GM19397 (cell line): ENCODE measurements at regions not wholly inside any gene's neighbourhood (a gene's known extent, or its start where the extent isn't known, plus 50 kb on each side); places are given as distances from the start of the nearest gene placed in this dataset.

ENCODE experiments used
- ATAC-seq: cut with Tn5 transposase; IDR thresholded peaks from one replicate; pipeline ENCODE4 v1.9.1; 2021; ENCODE audit warnings: mild to moderate bottlenecking, moderate library complexity; ENCODE audit not compliant: unreplicated experiment

DNA sequence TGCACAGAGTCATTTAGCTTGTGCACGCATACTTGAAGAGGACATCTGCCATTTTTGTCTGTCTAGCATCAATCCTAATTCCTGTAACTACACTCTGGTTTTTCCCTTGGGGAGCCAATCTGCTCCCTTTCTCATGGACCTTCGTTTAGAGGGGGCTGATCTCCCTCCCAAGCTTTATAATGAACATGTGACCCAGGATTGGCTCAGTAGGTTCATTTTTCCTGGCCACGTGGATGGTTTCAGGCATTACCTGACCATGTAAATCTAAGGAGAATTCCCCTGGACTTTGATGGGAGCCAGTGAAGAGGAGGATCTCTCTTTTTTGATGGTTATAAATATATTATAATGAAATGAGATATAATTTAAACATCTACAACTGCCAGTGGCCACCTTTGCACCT lies 56.8 kb upstream of the HS3ST2 start:
- ATAC-seq: no peak

GRCh38 chr16:22762486-22762885 lies 51.5 kb upstream of the HS3ST2 start:
- no peak for ATAC-seq

- ATAC-seq: no peak
Measured at GRCh38 chr16:22763437-22764080, 50.4 kb upstream of the HS3ST2 start.
